ENCODE measurements at regions not wholly inside any gene's neighbourhood (a gene's known extent, or its start where the extent isn't known, plus 50 kb on each side); places are given as distances from the start of the nearest gene placed in this dataset.

DNA sequence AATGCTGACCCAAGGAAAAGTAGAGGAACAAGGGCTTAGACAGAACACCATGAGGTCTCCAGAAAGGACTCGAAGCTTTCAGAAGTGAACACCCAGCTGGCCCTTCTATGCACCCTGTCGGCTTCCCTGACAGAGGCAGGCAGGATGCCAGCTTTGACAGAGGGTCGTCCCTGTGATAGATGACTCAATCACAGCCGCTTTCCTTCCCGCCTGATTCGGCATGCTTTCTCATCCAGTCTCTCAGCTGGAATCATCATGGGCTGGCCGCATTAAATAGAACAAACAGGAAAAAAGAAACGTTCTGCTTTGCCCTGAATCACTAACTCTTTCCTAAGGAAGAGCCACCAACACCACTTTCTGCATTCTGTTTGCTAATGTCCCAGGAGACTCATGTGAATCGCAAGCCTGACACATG lies 140.3 kb upstream of the RAB12 start:
- Histone ChIP-seq H3K9me3 (ENCODE audit: severe bottlenecking) (no peaks in the 10 kb centered on the region), H3K27ac (no peak overlapping the region), H3K27me3 (ENCODE audit: insufficient read depth, low read depth, severe bottlenecking) (no peaks in the 10 kb centered on the region), H3K36me3 (no peaks in the 10 kb centered on the region), H3K4me3 (ENCODE audit: low read depth, low read length) (no peak overlapping the region)
- DNase-seq, result no peak
- TF ChIP-seq CTCF (IDR thresholded peaks at IDR 0.05; ENCODE audit: low read depth, low read length), result no peak

GRCh38 chr18:8469544-8470130 lies 139.6 kb upstream of the RAB12 start:
- H3K9me3 ChIP-seq (ENCODE audit: severe bottlenecking), result no peaks in the 10 kb centered on the region
- H3K36me3 ChIP-seq, result no peaks in the 10 kb centered on the region
- no peak for TF ChIP-seq CTCF (IDR thresholded peaks at IDR 0.05; ENCODE audit: low read depth, low read length)
- H3K27me3 ChIP-seq (ENCODE audit: insufficient read depth, low read depth, severe bottlenecking), result no peaks in the 10 kb centered on the region
- no peak overlapping the region for H3K27ac ChIP-seq
- no peak overlapping the region for H3K4me3 ChIP-seq (ENCODE audit: low read depth, low read length)
- DNase-seq, result no peak

DNA sequence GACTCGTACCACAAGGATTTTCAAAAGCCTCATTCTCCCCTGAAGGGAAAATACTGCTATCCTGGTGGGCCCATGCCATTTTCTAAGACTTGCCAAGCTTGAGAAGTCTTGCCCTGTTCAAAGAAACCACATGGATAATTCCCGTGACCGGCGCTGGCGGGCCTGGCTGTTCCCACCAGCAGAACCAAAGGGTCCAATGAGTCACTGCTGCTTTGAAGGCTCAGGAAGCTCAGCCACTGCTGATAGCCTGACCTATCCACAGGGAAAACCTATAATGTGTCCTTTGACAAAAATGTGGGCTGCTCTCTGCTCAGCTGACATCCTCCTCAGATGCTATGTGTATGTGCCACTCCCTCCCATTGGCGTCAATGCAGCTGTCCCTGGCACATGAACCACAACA lies 137.9 kb upstream of the RAB12 start:
- TF ChIP-seq CTCF (IDR thresholded peaks at IDR 0.05; ENCODE audit: low read depth, low read length), result no peak
- DNase-seq, result no peak

DNA sequence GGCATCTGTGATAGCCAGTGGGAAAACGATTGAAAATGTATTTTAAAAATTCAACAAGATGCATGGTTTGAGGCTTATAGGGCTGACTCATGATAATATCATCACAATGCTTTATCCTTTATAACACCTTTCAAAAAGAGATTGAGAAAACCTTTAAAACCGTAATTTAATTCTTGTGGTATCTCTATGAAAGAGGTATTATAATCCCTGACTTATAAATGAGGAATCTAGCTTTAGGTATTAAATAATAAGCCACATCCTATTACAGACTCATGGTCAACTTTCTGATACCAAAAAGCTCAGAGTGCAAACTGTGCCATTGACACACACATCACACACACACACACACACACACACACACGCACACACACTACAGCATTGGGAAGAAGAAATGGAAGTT lies 134.6 kb upstream of the RAB12 start:
- Histone ChIP-seq H3K4me3 (ENCODE audit: low read depth, low read length) (no peak overlapping the region), H3K27me3 (ENCODE audit: insufficient read depth, low read depth, severe bottlenecking) (no peaks in the 10 kb centered on the region), H3K27ac (no peak overlapping the region), H3K36me3 (no peaks in the 10 kb centered on the region), H3K9me3 (ENCODE audit: severe bottlenecking) (no peaks in the 10 kb centered on the region)
- no peak for DNase-seq
- no peak for TF ChIP-seq CTCF (IDR thresholded peaks at IDR 0.05; ENCODE audit: low read depth, low read length)

More for the DNA sequence above, 137.9 kb upstream of the RAB12 start:
- no peaks in the 10 kb centered on the region for H3K9me3 ChIP-seq (ENCODE audit: severe bottlenecking)
- H3K36me3 ChIP-seq, result no peaks in the 10 kb centered on the region
- no peaks in the 10 kb centered on the region for H3K27me3 ChIP-seq (ENCODE audit: insufficient read depth, low read depth, severe bottlenecking)
- H3K4me3 ChIP-seq (ENCODE audit: low read depth, low read length), result no peak overlapping the region
- H3K27ac ChIP-seq, result no peak overlapping the region

DNA sequence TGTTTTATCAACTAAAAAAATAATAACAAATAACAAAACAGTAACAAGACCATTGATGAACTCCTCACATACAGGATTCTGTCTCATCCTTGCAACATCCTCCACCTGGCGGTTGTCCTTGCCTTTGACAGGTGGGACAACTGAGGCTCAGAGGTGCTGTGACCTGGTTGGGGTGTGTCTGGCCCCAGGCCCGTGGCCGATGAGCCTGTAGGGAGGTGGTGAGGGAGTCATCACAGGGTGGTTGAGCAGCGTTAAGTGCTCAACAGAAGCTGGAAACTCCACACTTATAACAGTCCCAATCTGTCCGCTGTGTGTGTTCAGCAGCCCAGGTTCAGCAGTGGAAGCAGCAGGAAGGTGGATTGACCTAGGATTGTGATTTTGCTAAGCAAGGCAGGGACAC lies 131.6 kb upstream of the RAB12 start:
- TF ChIP-seq CTCF (IDR thresholded peaks at IDR 0.05; ENCODE audit: low read depth, low read length), result no peak
- Histone ChIP-seq H3K27me3 (ENCODE audit: insufficient read depth, low read depth, severe bottlenecking) (no peaks in the 10 kb centered on the region), H3K27ac (no peak overlapping the region), H3K9me3 (ENCODE audit: severe bottlenecking) (no peaks in the 10 kb centered on the region), H3K36me3 (no peaks in the 10 kb centered on the region), H3K4me3 (ENCODE audit: low read depth, low read length) (no peak overlapping the region)
- no peak for DNase-seq

Data from WERI-Rb-1 (cell line).